DND-41 (cell line): ENCODE measurements at regions not wholly inside any gene's neighbourhood (a gene's known extent, or its start where the extent isn't known, plus 50 kb on each side); places are given as distances from the start of the nearest gene placed in this dataset.

Source experiments
- CTCF ChIP-seq: IDR thresholded peaks from 2 replicates; pipeline ENCODE4 v1.5.1; 2012; ENCODE audit warnings: borderline replicate concordance, low read length, moderate library complexity, mild to moderate bottlenecking; ENCODE audit not compliant: poor library complexity, severe bottlenecking; ENCODE audit errors: extremely low read depth
- EZH2 ChIP-seq: IDR thresholded peaks from 3 replicates; pipeline ENCODE4 v1.6.1; 2012; ENCODE audit warnings: borderline replicate concordance, low read depth, mild to moderate bottlenecking, moderate library complexity, low read length, inconsistent platforms; ENCODE audit not compliant: severe bottlenecking

- TF ChIP-seq EZH2 (no peak), CTCF (no peak)
Observed at GRCh38 chr14:39841088-39841487, 408.9 kb upstream of the FBXO33 start.
